Loucy (cell line): ENCODE measurements at regions not wholly inside any gene's neighbourhood (a gene's known extent, or its start where the extent isn't known, plus 50 kb on each side); places are given as distances from the start of the nearest gene placed in this dataset.

Experiments used
- H2AFZ ChIP-seq: fragments of 200-600 bp; sonication (generic); 2 replicates; pipeline ENCODE4 v1.6.0; 2016; ENCODE audit warnings: antibody characterized with exemption, mild to moderate bottlenecking, low read length, moderate library complexity
- H3F3A ChIP-seq: fragments of 200-600 bp; 2 replicates; pipeline ENCODE4 v1.6.0; 2016; ENCODE audit warnings: antibody characterized with exemption, low read depth, mild to moderate bottlenecking
- H3K27me3 ChIP-seq: fragments of 200-600 bp; sonication (generic); 2 replicates; pipeline ENCODE4 v1.6.1; 2014; ENCODE audit warnings: low read length, mild to moderate bottlenecking; ENCODE audit not compliant: insufficient read depth, poor library complexity, severe bottlenecking
- H3K36me3 ChIP-seq: fragments of 200-600 bp; sonication (generic); 2 replicates; pipeline ENCODE4 v1.6.1; 2016; ENCODE audit warnings: low read length; ENCODE audit not compliant: insufficient read depth
- H3K4me1 ChIP-seq: fragments of 200-600 bp; sonication (generic); 2 replicates; pipeline ENCODE4 v1.5.1; 2014; ENCODE audit warnings: low read length, mild to moderate bottlenecking; ENCODE audit not compliant: insufficient read depth, poor library complexity, severe bottlenecking
- H3K4me2 ChIP-seq: fragments of 200-600 bp; sonication (generic); 2 replicates; pipeline ENCODE4 v1.6.0; 2014; ENCODE audit warnings: antibody characterized with exemption, low read length, low read depth, mild to moderate bottlenecking; ENCODE audit not compliant: poor library complexity, severe bottlenecking
- H3K4me3 ChIP-seq: fragments of 200-600 bp; sonication (generic); 2 replicates; pipeline ENCODE4 v1.5.1; 2014; ENCODE audit warnings: low read length, mild to moderate bottlenecking, mixed read lengths; ENCODE audit not compliant: poor library complexity, severe bottlenecking
- H3K79me2 ChIP-seq: fragments of 200-600 bp; sonication (generic); 2 replicates; pipeline ENCODE4 v1.6.1; 2014; ENCODE audit warnings: low read length; ENCODE audit not compliant: insufficient read depth
- H3K9ac ChIP-seq: fragments of 200-600 bp; sonication (generic); 2 replicates; pipeline ENCODE4 v1.6.0; 2014; ENCODE audit warnings: mild to moderate bottlenecking, low read depth, low read length, moderate library complexity; ENCODE audit not compliant: poor library complexity, severe bottlenecking
- H3K9me2 ChIP-seq: fragments of 200-600 bp; sonication (generic); replicated peaks from 2 replicates; pipeline ENCODE4 v1.6.1; 2016; ENCODE audit warnings: low read depth, low read length, mixed read lengths
- H3K9me3 ChIP-seq: fragments of 200-600 bp; sonication (generic); 2 replicates; pipeline ENCODE4 v1.6.1; 2014; ENCODE audit warnings: mild to moderate bottlenecking, antibody characterized with exemption, low read length, low read depth; ENCODE audit not compliant: insufficient read depth
- H4K20me1 ChIP-seq: fragments of 200-600 bp; sonication (generic); 2 replicates; pipeline ENCODE4 v1.6.0; 2014; ENCODE audit warnings: antibody characterized with exemption, low read length, mild to moderate bottlenecking; ENCODE audit not compliant: insufficient read depth, poor library complexity, severe bottlenecking
- EZH2phosphoT487 ChIP-seq: fragments of 200-600 bp; IDR thresholded peaks from 2 replicates; pipeline ENCODE4 v1.6.1; 2018; ENCODE audit warnings: antibody characterized with exemption, mild to moderate bottlenecking, moderate library complexity, borderline replicate concordance
- TF ChIP-seq, protein P1 (sequence below): fragments of 200-600 bp; sonication (generic); conservative IDR thresholded peaks from 2 replicates; pipeline ENCODE4 v1.5.1; 2014; ENCODE audit warnings: mild to moderate bottlenecking, antibody characterized with exemption, low read length

GRCh38 chr21:33157303-33157702 lies 72.4 kb upstream of the IFNAR2 start:
- H3K4me1 ChIP-seq: no peaks in the 10 kb centered on the region
- no peaks in the 10 kb centered on the region for H3K27me3 ChIP-seq
- H3K9me2 ChIP-seq: no peaks in the 10 kb centered on the region
- no peaks in the 10 kb centered on the region for H3K79me2 ChIP-seq
- H4K20me1 ChIP-seq: no peaks in the 10 kb centered on the region
- no peak overlapping the region for H3K4me2 ChIP-seq
- H3K9ac ChIP-seq: no peak overlapping the region
- no peaks in the 10 kb centered on the region for H3K36me3 ChIP-seq
- TF ChIP-seq, protein P1, sequence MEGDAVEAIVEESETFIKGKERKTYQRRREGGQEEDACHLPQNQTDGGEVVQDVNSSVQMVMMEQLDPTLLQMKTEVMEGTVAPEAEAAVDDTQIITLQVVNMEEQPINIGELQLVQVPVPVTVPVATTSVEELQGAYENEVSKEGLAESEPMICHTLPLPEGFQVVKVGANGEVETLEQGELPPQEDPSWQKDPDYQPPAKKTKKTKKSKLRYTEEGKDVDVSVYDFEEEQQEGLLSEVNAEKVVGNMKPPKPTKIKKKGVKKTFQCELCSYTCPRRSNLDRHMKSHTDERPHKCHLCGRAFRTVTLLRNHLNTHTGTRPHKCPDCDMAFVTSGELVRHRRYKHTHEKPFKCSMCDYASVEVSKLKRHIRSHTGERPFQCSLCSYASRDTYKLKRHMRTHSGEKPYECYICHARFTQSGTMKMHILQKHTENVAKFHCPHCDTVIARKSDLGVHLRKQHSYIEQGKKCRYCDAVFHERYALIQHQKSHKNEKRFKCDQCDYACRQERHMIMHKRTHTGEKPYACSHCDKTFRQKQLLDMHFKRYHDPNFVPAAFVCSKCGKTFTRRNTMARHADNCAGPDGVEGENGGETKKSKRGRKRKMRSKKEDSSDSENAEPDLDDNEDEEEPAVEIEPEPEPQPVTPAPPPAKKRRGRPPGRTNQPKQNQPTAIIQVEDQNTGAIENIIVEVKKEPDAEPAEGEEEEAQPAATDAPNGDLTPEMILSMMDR: no peak
- no peak for TF ChIP-seq EZH2phosphoT487
- no peaks in the 10 kb centered on the region for H3K9me3 ChIP-seq
- H2AFZ ChIP-seq: no peak overlapping the region
- no peak overlapping the region for H3K4me3 ChIP-seq
- no peaks in the 10 kb centered on the region for H3F3A ChIP-seq

DNA sequence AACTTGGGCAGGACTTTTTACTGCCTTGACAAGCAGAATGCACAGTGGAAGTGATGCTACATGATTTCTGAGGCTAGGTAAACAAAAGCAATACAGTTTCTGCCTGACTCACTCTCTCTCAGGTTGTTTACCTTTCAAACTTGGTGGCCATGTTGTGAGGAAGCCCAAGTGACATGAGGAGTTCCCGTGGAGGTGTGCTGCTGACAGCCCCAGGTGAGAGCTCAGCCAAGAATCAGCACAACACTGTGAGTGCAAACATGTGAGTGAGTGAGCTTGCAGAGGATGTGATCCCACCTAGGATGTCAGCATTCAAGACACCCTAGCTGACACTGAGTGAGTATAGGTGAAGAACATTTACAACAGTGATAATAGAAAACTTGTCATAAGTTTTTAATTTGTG lies 71.1 kb upstream of the IFNAR2 start:
- Histone ChIP-seq H3K4me1 (no peaks in the 10 kb centered on the region), H2AFZ (no peak overlapping the region), H3K4me2 (no peak overlapping the region), H3K36me3 (no peaks in the 10 kb centered on the region), H3F3A (no peaks in the 10 kb centered on the region), H3K27me3 (no peaks in the 10 kb centered on the region), H3K9me3 (no peaks in the 10 kb centered on the region), H3K4me3 (no peak overlapping the region), H3K9ac (no peak overlapping the region), H3K79me2 (no peaks in the 10 kb centered on the region), H4K20me1 (no peaks in the 10 kb centered on the region), H3K9me2 (no peaks in the 10 kb centered on the region)
- TF ChIP-seq, protein P1: no peak
- TF ChIP-seq EZH2phosphoT487: no peak

DNA sequence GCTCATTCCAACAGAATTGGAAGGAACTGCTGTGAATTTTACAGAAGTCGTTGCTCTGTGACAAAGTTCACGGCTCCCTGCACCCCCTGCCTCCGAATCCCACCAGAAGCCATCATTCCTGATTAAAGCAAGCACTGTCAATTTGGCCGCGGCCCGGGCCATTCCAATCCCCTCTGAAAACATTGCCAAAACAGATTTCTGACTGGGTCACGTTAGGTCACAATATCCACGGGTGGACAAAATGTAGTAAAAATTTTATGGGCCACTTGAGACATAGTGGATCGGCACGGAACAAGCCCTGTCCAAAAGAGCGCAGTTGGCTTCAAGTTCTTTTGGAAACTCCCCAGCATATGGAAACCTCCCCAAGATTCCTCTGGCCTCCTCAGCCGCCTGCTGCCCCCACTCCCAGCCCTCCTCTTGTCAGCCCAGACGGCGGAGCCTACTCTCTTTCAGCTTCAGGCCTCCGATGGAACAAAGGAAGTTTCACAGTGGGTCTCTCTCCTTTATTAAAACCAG lies 67.2 kb upstream of the IFNAR2 start:
- no peaks in the 10 kb centered on the region for H3F3A ChIP-seq
- no peaks in the 10 kb centered on the region for H3K9me3 ChIP-seq
- H3K79me2 ChIP-seq: no peaks in the 10 kb centered on the region
- no peak overlapping the region for H3K4me2 ChIP-seq
- H4K20me1 ChIP-seq: no peaks in the 10 kb centered on the region
- no peak overlapping the region for H3K4me3 ChIP-seq
- H3K4me1 ChIP-seq: no peaks in the 10 kb centered on the region
- H3K27me3 ChIP-seq: no peaks in the 10 kb centered on the region
- H2AFZ ChIP-seq: no peak overlapping the region
- TF ChIP-seq EZH2phosphoT487: no peak
- TF ChIP-seq, protein P1: no peak
- H3K36me3 ChIP-seq: no peaks in the 10 kb centered on the region
- H3K9ac ChIP-seq: no peak overlapping the region
- H3K9me2 ChIP-seq: no peaks in the 10 kb centered on the region
